Stimulated activated CD8-positive, alpha-beta memory T cell treated with anti-CD3 and anti-CD28 coated beads, Interleukin-15, amount 100 ng/mL, for 24 hours (primary cell): ENCODE measurements at regions not wholly inside any gene's neighbourhood (a gene's known extent, or its start where the extent isn't known, plus 50 kb on each side); places are given as distances from the start of the nearest gene placed in this dataset.
"Not testable (repeated sequence)": the region's sequence is repeated elsewhere in the genome, so short reads cannot be mapped to it uniquely, and the experiment has no call there.

Source experiments
- DNase-seq: peaks from one replicate; pipeline ENCODE4 v3.0.0-alpha.2; 2020; ENCODE audit warnings: low read depth

DNA sequence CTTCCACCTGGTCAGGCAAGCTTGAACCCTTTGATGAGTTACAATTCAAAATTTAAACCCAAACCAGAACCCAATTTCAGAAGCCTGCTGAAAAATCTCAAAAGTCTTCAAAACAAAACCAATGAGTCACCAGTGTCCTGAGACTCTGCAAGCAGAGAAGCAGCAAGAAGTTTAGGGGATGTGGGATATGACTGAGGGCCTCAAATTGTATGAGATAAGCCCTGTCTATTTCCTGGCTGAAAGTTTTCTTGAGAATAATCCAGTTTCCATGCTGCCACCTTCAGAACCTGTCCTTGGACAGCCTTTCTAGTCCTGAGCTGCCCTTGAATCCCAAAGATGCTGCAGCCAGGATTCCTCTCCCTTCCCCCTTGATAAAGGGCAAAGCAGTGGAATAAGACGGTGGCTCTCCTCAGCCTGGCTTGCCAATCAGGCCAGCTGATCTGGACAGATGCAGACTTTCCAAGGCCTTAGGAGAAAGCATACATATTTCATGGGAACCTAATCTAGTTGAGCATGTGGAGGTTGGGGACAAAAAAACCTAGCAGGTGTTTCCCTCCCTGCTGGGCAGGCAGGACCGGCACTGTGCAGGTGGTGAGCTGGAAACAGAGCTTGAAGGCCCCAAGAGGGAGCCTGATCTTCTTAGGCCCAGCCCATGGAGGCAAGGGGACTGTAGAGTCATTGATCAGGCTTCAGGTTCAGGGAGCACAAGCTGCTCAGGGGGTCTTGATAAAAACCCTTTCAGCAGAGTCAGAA is 278.0 kb upstream of the MGAT5 start:
- DNase-seq = no peak

DNA sequence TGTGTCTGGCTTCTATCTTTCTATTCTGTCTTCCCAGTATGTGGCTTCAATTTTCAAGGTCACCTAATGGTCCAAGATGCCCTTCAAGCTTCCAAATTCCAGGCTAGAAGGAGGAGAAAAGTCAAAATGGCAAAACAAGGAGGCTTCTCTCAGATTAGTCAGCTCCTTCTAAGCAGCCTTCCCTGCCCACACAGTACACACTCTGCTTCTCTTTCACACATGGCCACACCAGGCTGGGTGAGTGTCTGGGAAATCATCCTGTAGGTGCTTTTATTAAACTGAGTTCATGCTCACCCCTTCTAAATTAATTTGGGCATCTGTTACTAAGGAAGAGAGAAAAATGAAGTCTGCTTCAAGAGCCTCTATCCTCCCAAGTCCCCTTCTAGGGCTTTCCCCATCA is 277.2 kb upstream of the MGAT5 start:
- no peak for DNase-seq

DNA sequence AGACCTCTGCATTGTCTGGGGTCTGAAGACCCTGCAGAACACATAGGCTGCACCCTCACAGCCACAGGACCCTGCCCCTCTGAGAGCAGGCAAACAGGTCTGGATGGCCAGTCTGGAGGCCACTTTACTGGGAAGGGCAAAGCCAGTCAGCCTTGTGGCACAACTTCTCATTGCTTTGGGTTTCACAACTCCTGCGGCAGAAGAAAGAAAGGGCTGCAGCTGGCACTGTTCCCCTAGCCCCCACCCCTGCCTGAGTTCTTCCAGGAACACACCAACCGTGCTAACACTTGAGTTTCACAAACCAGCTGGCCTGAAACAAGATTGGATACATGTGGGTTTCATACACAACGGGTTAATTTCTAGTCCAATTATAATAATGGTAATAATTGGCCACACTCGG is 276.5 kb upstream of the MGAT5 start:
- DNase-seq = no peak

DNA sequence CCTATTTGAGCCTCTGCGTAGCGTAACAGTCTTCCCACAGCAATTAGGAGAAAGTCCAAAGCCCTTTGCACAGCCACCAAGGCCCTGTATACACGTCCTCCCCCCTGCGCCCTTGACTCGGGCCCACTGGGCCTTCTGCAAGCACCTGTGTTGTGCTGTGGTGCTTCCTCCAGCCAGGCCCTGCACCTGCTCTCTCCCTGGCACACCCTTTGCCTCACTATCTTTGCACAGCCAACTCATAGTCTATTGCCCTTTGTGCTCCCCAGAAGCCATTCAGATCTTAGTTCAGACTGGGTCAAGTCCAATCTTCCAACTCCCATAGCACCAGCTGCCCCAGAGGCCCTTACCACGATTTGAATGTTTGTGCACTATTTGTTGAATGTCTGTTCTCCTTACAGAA is 271.6 kb upstream of the MGAT5 start:
- no peak for DNase-seq

DNA sequence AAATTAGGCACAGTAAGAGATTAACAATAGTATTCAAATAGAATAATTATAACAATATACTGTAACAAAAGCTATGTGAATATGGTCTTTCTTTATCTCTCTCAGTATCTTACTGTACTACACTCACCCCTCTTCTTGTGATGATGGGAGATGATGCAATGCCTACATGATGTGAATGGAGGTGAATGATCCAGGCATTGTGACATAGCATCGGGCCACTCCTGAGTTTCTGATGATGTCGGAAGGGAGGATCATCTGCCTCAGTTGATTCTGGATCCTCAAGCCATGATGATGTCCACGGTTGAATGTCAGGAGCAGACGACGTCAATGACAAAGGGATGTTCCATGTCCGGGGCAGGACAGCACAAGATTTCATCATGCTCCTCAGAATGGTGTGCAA is 268.3 kb upstream of the MGAT5 start:
- DNase-seq = no peak

DNA sequence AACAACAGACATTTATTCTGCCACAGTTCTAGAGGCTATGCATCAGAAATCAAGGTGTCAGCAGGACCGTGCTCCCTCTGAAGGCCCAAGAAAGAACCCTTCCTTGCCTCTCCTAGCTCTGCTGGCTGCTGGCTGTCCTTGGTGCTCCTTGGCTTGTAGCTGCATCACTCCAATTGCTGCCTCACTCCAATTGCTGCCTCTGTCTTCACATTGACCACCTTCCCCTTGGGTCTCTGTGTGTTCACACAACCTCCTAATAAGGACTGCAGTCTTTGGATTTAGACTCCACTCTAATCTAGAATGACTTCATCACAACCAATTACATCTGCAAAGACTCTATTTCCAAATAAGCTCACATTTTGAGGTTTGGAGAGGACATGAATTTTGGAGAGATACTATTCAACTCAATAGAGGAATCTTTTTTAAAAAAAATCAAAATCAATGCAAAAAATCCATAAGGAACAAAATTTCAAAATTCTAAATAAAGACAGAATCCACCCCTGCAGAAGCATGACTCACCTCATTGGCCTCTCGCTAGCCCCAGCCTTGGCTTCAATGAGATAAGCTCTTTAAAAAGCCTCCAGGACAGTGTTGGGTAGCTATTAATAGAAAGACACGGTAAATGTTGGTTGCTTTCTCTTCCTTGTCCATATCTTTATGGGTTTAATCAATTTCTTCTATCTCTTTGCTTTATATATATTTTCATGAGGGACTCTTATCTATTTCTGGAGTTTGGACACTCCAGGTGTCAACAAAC is 267.6 kb upstream of the MGAT5 start:
- DNase-seq = no peak

DNA sequence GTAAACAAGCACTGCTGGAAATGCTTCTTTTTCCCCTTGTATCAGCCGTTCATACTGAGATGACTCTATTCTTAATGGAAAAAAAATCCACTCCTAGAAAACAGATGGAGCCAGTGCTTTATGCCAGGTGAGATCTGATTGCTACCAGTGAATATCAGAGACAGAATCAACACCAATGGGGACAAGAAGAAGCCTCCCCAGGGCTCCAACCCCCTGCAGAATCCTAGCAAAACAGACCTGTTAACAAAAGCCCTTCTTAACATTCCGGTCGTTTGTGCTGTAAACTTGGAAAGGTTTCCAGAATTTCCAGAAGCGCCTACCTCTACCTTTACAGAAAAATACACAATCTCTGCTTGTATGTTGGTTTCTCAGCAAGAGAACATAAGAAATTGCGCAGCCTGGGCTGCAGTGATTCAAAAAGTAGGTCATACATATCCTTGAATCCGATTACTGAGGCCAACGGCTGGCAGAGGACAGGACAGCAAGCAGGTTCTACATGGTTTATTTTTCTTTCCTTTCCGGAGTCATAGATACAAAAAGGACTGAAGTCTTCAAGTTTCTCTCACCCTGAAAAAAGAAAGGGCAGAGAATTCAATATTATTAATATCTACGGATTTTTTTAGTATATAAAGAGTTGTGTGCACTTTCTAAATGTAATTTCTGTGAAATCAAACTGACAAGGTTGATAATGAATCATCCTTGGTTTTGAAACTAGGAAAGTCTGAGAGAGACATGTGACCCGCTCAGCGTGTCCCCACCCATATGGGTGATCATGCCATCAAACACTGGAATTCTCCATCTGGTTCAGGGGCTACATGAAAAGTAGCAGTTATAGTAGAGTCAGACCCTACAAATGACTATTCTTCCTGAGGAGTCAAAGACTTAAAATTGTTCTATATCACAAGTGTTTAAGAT is 266.7 kb upstream of the MGAT5 start:
- no peak for DNase-seq

DNA sequence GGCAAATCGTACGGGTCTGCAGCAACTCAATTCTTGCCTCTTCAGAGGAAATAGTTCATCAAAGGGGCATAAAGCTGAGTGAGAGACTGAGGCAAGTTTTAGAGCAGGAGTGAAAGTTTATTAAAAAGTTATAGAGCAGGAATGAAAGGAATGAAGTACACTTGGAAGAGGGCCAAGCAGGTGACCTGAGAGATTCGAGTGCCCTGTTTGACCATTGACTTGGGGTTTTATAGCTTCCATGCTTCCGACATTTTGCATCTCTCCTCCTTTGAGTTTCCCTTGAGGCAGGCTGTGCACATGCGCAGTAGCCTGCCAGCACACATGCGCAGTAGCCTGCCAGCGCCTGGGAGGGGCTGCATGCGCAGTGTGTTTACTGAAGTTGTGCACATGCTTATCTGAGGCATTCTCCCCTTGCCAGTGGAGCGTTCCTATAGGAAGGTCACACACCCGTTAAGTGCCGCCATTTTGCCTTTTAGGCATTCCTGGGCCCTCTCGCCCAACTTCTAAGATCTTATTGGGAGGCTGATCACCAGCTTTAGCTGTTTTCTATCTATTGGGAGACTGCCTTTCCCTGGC is 265.5 kb upstream of the MGAT5 start:
- DNase-seq = no peak

DNA sequence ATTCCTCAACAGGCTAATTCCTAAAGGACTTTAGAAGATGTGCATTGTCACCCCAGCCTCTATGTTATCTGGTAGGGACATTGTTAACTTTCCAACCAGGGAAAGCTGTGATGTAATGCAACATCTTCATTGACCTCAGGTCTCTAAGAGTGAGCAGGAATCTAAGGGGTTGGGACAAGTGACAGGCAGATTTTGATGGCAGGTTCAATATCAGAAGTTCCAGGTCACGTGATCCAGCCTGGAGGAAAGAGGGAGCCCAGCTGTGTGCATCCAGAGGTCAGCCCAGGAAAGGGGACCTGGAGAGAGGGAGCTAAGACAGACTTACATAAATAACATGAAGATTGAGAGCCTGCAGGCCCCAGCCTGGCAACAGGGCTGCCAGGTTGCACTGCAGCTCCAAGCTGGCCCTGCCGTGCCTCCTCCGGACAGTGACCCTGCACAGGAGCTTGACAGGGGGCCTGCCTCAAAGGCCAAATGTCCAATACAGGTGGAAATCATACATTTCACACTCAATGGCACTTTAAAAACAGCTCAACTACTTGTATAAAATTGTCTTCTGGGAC is 262.2 kb upstream of the MGAT5 start:
- no peak for DNase-seq

DNA sequence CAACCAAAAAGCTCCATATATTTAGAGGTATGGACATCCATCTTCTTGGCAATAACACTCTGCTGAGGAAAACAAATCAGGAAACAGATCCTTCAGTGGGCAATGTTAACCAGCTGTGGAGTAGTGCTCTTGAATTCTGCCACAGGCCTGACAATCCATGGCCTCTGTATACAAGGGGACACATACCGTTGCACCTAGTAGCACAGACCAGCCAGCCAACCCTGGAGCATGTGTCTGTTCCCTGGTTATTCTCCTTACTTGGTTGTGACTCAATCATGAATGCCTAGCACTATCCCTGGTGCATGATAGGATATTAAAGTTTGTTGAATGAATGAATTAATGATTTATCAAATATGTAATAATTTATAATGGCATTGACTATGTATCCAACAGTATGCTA is 261.4 kb upstream of the MGAT5 start:
- DNase-seq = no peak

DNA sequence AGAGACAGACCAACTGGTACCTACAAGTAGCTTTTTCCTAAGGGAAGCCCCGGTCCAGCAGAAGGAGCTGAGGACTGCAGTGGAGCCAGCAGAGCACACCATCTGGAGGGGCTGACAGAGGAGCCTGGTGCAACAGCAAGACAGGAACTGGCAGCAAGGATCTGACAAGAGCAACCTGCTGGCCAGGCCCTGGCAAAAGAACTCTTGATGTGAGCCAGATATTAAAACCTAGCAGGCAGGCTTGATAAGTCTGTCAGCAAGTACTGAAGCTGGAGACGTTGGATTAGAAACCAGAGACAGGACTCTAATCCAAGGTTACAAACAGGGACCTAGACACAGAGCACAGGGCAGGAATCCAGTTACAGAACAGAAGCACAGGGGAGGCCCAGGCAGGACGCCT is 260.7 kb upstream of the MGAT5 start:
- no peak for DNase-seq

DNA sequence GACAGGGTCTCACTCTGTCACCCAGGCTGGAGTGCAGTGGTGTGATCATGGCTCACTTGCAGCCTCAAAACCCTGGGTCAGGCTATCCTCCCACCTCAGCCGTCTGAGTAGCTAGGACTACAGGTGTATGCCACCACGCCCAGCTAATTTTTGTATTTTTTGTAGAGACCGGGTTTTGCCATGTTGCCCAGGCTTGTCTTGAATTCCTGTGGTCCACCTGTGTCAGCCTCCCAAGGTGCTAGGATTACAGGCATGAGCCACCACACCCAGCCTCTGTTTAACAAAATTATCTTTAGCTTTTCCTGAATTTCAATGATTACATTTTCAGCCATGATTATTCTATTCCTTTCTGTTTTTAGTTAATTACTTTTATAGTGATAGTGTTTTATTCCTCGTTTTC is 255.1 kb upstream of the MGAT5 start:
- DNase-seq = not testable (repeated sequence)

DNA sequence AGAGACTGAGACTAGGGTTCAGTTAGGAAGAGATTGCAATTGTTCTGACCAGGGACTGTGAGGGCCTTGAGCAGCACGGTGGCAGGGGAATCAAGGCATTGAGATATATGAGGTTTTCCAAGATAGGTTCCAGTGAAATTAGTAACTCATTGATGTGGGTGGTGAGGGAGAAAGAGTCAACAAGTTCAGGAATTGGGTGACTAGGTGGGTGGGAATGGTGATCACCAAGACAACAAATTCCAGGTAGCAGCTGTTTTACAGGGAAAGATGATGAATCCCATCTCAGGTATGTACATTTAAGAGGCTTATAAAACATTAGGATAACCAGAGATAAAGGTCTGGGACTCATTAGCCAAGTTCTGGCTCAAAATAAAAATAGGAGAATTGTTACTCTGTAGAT is 251.5 kb upstream of the MGAT5 start:
- no peak for DNase-seq

DNA sequence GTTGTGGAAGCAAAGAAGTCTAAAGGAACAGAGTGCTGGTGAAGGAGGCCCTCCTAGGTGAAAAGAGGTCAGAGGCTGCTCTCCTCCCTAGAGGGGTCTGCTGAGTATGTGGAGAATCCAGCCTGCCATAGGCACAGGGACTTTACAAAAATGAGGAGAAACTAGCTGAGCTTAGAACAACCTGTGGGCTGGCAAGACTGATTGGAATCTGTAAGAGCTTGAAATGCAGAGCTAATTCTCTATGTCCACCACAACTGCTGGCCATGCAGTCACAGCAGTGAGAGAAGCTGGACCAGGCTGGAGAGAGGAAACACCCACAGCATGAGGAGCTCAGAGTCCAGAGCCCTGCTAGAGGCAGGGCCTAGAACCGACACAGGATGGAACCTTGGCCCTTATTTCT is 251.0 kb upstream of the MGAT5 start:
- DNase-seq = no peak

DNA sequence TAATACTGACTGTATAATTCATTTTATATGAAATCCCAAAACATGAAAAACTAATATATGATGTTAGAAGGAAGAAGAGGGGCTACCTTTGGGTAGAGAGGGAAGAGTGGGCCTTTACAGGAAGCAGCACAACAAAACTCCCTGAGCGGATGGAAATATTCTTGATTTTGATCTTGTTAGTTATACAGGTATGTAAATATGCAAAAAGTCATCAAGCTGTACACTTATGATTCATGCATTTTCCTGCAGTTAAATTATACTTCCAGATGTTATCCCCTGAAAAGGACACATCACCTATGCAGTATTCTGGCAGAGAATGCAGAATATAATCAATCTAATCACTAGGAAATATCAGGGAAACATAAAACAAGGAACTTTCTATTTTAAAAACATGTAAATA is 249.4 kb upstream of the MGAT5 start:
- no peak for DNase-seq

DNA sequence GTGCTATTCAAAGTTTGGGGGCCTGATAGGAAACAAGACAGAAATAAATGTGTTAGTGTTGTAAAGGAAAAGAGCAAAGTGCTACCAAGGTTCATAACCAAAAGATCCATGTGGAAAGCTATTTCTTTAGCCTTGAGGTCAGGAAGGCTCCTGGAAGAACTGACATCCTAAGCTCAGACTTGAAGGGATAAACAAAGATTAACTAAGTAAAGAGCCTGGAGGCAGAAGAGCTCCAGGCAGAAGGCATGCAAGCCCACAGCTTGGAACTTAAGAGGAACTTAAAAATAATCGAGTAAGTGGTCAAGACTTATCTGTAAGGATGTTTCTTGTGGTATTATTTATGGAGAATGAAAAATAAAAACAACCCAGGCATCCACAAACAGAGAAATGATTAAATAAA is 245.0 kb upstream of the MGAT5 start:
- DNase-seq = no peak

DNA sequence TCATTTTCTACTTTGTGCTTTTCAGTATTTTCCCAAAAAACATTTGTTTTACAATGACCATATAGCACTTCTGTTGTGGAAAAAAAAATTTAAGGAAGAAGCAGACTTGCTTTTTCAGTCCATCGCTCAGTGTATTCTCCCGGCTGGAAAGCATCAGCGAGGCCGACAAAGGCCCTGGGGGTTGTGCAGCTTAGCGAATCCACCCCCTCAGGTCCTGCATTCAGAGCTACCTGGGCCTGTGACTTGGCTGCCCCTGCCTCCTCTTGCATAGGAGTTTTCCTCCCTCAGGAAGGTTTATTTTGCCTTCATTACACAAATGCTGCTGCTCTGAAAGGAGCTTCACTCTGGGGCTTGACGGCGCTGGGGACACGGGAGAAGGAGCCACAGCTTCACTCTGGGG is 244.4 kb upstream of the MGAT5 start:
- DNase-seq = no peak

DNA sequence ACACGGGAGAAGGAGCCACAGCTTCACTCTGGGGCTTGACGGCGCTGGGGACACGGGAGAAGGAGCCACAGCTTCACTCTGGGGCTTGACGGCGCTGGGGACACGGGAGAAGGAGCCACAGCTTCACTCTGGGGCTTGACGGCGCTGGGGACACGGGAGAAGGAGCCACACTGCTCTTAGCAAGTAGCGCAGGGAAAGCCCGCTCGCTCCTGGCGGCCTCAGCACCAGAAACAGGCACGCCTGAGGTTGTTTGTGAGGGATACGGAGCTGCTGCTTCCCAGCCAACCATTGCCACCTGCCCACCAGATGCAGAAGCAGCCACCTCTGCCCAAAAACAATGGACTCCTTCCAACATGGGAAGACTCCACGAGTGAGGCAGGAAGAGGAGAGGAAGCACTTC is 244.0 kb upstream of the MGAT5 start:
- DNase-seq = not testable (repeated sequence)

DNA sequence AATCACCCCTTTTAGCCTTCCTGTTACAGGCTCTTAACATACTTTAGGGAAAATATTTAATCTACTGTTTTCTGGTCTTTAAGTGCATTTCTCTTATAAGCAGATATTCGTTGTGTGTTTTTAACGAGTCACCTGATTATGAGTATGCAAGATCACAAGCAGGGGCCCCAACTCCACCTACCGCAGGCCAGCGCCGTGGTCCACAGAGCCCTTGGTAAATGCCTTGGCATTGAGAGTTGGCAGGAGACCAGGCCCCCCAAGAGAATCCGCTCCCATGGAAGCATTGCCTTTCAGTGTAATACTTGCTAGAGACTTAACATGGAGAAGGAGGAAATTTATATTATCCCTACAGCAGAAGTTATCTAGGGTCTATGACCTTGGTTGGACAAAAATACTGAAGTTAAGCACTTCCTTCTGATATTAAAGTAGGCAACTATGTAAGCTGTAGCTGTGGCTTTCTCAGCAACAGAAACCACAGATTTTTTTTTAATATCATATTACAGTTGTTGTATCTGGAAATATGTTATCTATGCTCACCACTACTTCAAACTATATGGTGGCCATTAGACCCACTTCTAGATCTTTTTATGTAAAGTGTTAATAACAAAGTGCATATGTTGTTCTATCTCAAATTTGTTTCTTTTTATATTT is 241.8 kb upstream of the MGAT5 start:
- DNase-seq = no peak

DNA sequence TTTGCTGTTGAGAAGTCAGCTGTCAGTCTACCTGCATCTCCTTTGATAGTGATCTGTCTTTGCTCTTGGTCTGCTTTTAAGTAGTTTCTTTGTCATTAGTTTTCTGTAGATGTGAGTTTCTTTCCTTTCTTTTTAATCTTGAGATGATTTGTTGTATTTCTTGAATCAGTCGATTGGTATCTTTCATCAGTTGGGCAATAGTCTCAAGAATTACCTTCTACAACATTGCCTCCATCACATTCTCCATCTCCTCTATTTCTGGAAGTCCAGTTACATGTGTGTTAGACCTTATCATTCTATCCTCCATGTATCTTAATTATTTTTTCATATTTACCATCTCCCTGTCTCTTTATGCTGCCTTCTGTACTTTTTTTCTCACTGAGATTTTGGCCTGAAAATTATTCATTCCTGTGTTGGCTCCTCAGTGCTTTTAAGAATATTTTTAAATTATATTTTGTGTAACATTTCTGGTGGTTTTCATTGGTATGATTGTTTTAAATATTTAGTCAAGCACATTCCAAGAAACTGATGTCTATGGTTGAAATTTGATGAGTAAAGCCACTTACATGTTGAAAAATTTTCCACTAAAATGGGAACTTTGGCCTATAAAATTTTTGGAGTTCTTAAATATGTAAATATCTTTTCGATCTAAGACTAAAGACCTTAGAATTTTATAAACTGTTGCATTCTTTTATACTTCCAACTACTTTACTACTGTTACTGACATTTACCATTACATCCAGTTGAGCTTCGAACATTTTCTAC is 239.5 kb upstream of the MGAT5 start:
- no peak for DNase-seq

DNA sequence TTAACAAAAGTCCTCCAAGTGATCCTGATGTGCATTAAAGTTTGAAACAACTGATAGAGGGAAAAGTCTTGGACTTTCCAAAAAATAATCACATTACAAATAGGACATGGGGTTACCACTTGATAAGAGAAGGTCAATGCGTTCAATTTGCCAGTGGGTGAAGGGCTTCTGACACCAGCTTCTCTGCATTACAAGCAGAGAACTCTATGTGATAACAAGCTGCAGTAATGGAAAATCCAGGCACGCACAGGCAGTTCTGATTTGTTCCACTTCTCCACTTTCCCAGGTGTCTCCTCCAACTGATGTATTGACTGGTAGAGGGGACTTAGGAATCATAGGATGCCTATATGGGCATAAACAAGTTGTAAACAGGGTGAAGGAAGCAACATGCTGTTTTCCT is 234.0 kb upstream of the MGAT5 start:
- no peak for DNase-seq
